SH-SY5Y (cell line): ENCODE measurements at regions not wholly inside any gene's neighbourhood (a gene's known extent, or its start where the extent isn't known, plus 50 kb on each side); places are given as distances from the start of the nearest gene placed in this dataset.

Experiments used
- GATA2 ChIP-seq: IDR thresholded peaks from 2 replicates; pipeline ENCODE4 v1.6.1; 2011; ENCODE audit warnings: mild to moderate bottlenecking, low read depth, low read length
- GATA3 ChIP-seq: IDR thresholded peaks from 2 replicates; pipeline ENCODE4 v1.6.1; 2011; ENCODE audit warnings: low read depth, mild to moderate bottlenecking, low read length, moderate library complexity

DNA sequence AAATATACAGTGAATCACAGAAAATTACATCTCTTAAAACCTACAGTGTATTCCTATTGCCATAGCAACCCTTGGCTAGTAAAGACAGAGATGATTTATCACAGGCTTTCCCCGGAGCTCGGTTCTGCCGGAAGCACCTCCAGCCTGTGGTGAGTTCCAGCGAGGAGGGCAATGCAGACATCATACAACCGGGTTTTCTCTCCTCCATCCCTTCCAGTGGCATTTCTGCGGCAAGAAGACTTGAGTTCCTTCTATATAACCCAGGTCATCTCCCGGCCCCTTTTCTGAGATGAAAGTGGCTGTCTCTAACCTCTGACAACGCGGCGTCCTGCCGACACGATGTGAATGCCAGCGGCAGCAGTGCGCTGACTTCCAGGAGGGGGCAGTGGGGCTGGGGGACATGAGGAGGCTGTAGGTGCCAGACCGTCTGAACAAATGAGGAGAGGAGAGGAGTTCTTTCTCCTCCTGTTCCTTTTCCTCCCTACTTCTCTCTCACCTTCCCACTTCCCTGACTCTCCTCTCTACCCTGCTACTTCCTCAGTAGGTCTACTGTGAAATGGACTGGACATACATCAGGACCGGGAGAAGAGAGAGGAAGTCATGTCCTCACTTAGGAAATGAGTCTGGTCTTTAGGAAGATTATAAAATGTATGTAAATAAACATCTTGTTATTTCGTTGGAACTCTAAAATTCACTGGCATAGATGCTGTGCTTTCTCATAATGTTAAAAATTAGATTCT is 68.6 kb upstream of the MAX start:
- TF ChIP-seq GATA2 = no peak
- no peak for TF ChIP-seq GATA3
